ENCODE measurements at regions not wholly inside any gene's neighbourhood (a gene's known extent, or its start where the extent isn't known, plus 50 kb on each side); places are given as distances from the start of the nearest gene placed in this dataset.
"Not testable (repeated sequence)": the region's sequence is repeated elsewhere in the genome, so short reads cannot be mapped to it uniquely, and the experiment has no call there.

DNA sequence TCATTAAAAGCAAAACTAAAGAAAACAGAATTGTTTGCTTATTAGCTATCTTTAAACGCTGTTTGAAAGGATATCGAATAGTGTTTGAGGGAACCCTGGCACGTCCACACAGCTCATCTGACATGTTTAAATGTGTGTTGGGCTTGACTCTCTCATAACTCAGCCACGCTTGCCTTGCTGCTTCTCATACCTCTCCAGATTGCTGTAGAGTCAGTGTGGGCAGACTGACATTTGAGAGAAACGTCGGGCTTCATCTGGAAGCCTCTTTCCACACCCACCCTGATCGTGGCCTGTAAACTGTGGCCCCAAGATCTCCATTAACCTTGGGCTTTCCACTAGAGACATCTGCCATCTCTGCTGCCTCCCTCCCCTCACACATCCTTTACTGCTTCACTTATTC is 226.4 kb upstream of the PLGLB2 start:
- TF ChIP-seq, protein P1, sequence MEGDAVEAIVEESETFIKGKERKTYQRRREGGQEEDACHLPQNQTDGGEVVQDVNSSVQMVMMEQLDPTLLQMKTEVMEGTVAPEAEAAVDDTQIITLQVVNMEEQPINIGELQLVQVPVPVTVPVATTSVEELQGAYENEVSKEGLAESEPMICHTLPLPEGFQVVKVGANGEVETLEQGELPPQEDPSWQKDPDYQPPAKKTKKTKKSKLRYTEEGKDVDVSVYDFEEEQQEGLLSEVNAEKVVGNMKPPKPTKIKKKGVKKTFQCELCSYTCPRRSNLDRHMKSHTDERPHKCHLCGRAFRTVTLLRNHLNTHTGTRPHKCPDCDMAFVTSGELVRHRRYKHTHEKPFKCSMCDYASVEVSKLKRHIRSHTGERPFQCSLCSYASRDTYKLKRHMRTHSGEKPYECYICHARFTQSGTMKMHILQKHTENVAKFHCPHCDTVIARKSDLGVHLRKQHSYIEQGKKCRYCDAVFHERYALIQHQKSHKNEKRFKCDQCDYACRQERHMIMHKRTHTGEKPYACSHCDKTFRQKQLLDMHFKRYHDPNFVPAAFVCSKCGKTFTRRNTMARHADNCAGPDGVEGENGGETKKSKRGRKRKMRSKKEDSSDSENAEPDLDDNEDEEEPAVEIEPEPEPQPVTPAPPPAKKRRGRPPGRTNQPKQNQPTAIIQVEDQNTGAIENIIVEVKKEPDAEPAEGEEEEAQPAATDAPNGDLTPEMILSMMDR (conservative IDR thresholded peaks at IDR 0.05) = not testable (repeated sequence)
- TF ChIP-seq ZFX (IDR thresholded peaks at IDR 0.05) = not testable (repeated sequence)
